PFSK-1 (cell line): ENCODE measurements at regions not wholly inside any gene's neighbourhood (a gene's known extent, or its start where the extent isn't known, plus 50 kb on each side); places are given as distances from the start of the nearest gene placed in this dataset.

Source experiments
- FOXP2 ChIP-seq: optimal IDR thresholded peaks from 2 replicates; pipeline ENCODE3; 2011; ENCODE audit warnings: borderline replicate concordance, control low read depth, inconsistent platforms; ENCODE audit not compliant: insufficient read depth; ENCODE audit errors: extremely low read length, extremely low read depth
- POLR2AphosphoS5 ChIP-seq: IDR thresholded peaks from 2 replicates; pipeline ENCODE4 v1.6.1; 2012; ENCODE audit warnings: low read depth, mild to moderate bottlenecking, control low read depth, low read length, moderate library complexity
- SIN3A ChIP-seq: IDR thresholded peaks from 2 replicates; pipeline ENCODE4 v1.6.1; 2012; ENCODE audit warnings: mild to moderate bottlenecking, low read length, moderate library complexity, borderline replicate concordance; ENCODE audit not compliant: insufficient read depth
- TAF1 ChIP-seq: IDR thresholded peaks from 2 replicates; pipeline ENCODE4 v1.6.1; 2012; ENCODE audit warnings: low read length, control low read depth, borderline replicate concordance; ENCODE audit not compliant: insufficient read depth
- TF ChIP-seq, protein P1 (sequence below), 2 experiments: IDR thresholded peaks; 2 replicates each; pipeline versions ENCODE4 v1.6.1 to v1.8.0; 2011 to 2012; ENCODE audit warnings: low read depth in 2 of 2, low read length in 2 of 2, control low read depth in 1 of 2, inconsistent platforms in 1 of 2, mild to moderate bottlenecking in 1 of 2, moderate library complexity in 1 of 2; ENCODE audit not compliant: insufficient read depth in 1 of 2

DNA sequence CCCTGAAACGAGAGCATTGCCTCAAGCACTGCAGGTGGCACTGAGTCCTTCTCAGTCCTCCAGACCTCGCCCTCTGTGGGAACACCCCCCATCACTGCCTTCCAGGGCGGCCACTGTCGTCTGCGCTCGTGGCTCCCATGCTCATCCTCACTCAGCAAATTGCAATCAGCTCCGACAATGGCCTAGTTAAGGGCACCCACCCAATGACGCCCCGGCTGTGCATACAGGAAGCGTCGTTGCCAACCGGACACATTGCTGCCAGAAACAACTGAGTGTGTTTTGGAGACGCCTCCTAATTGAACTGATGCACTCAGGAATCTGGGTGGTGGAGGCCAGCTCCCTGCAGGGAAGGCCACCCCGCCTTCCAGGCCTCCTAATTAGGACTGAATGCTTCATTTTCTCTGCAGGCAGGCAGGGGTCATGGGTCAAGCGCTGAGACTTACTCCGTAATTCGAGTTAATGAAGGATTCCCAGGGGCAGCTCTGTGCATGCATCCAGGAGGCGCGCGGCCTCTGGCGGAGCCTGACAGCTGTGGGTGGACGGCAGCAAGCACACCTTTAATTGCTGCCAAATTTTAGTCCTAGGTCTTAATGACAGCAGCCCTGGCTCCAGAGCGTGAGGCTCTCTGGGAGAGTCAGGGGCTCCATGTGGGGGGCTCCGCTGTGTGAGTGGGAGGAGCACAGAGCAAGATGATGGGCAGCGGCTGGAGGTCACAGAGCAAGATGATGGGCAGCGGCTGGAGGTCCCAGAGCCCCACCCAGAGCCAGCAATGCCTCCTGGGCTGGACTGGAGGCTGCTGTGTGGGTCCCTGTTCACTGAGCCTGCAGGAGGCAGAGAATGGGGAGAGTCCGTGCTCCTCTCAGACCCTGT, 199.0 kb downstream of the BRD1 start:
- TF ChIP-seq TAF1 = no peak
- TF ChIP-seq, protein P1, sequence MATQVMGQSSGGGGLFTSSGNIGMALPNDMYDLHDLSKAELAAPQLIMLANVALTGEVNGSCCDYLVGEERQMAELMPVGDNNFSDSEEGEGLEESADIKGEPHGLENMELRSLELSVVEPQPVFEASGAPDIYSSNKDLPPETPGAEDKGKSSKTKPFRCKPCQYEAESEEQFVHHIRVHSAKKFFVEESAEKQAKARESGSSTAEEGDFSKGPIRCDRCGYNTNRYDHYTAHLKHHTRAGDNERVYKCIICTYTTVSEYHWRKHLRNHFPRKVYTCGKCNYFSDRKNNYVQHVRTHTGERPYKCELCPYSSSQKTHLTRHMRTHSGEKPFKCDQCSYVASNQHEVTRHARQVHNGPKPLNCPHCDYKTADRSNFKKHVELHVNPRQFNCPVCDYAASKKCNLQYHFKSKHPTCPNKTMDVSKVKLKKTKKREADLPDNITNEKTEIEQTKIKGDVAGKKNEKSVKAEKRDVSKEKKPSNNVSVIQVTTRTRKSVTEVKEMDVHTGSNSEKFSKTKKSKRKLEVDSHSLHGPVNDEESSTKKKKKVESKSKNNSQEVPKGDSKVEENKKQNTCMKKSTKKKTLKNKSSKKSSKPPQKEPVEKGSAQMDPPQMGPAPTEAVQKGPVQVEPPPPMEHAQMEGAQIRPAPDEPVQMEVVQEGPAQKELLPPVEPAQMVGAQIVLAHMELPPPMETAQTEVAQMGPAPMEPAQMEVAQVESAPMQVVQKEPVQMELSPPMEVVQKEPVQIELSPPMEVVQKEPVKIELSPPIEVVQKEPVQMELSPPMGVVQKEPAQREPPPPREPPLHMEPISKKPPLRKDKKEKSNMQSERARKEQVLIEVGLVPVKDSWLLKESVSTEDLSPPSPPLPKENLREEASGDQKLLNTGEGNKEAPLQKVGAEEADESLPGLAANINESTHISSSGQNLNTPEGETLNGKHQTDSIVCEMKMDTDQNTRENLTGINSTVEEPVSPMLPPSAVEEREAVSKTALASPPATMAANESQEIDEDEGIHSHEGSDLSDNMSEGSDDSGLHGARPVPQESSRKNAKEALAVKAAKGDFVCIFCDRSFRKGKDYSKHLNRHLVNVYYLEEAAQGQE (IDR thresholded peaks at IDR 0.05; ENCODE audit: insufficient read depth in 1 of 2, low read depth in 2 of 2, low read length in 2 of 2) = no peak
- TF ChIP-seq SIN3A = no peak
- no peak for TF ChIP-seq POLR2AphosphoS5
- TF ChIP-seq FOXP2 = no peak
